ENCODE measurements at regions not wholly inside any gene's neighbourhood (a gene's known extent, or its start where the extent isn't known, plus 50 kb on each side); places are given as distances from the start of the nearest gene placed in this dataset.

DNA sequence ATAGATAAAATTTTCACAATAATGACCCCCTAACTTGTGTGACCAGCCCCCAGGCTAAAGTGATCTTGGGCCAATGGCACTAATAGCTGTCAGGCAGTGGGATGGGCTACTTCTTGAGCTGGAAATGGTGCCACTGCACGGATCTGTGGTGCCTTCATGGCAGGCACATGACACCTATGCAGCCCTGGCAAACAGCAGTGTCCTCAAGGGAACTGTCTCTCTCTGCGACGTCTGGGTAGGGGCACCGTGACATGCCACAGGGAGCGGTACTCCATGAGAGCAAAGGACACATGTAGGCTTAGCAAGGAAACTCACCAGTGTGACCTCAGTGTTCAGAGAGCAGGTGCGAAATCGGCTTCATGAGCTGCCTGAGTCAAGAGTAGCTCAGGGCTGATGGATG lies 161.7 kb upstream of the TWIST2 start:
- no peak for TF ChIP-seq ZNF274 (IDR thresholded peaks at IDR 0.05; ENCODE audit: low read length)
- no peak for TF ChIP-seq ZNF274 (tag by site-specific recombination; IDR thresholded peaks at IDR 0.05; ENCODE audit: borderline replicate concordance)
- TF ChIP-seq ZNF76 (tag by site-specific recombination; IDR thresholded peaks at IDR 0.05; ENCODE audit: borderline replicate concordance, low read depth), result no peak
- TF ChIP-seq ZNF830 (tag by site-specific recombination; IDR thresholded peaks at IDR 0.05; ENCODE audit: low read depth), result no peak
- TF ChIP-seq, protein P1, sequence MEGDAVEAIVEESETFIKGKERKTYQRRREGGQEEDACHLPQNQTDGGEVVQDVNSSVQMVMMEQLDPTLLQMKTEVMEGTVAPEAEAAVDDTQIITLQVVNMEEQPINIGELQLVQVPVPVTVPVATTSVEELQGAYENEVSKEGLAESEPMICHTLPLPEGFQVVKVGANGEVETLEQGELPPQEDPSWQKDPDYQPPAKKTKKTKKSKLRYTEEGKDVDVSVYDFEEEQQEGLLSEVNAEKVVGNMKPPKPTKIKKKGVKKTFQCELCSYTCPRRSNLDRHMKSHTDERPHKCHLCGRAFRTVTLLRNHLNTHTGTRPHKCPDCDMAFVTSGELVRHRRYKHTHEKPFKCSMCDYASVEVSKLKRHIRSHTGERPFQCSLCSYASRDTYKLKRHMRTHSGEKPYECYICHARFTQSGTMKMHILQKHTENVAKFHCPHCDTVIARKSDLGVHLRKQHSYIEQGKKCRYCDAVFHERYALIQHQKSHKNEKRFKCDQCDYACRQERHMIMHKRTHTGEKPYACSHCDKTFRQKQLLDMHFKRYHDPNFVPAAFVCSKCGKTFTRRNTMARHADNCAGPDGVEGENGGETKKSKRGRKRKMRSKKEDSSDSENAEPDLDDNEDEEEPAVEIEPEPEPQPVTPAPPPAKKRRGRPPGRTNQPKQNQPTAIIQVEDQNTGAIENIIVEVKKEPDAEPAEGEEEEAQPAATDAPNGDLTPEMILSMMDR (tag by site-specific recombination; IDR thresholded peaks at IDR 0.05), result no peak
- no peak for TF ChIP-seq SALL2 (tag by site-specific recombination; IDR thresholded peaks at IDR 0.05; ENCODE audit: borderline replicate concordance)
- TF ChIP-seq ZNF324 (tag by site-specific recombination; IDR thresholded peaks at IDR 0.05), result no peak
- TF ChIP-seq ZBTB20 (tag by site-specific recombination; IDR thresholded peaks at IDR 0.05), result no peak
- TF ChIP-seq, protein P2, sequence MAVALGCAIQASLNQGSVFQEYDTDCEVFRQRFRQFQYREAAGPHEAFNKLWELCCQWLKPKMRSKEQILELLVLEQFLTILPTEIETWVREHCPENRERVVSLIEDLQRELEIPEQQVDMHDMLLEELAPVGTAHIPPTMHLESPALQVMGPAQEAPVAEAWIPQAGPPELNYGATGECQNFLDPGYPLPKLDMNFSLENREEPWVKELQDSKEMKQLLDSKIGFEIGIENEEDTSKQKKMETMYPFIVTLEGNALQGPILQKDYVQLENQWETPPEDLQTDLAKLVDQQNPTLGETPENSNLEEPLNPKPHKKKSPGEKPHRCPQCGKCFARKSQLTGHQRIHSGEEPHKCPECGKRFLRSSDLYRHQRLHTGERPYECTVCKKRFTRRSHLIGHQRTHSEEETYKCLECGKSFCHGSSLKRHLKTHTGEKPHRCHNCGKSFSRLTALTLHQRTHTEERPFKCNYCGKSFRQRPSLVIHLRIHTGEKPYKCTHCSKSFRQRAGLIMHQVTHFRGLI (tag by site-specific recombination; IDR thresholded peaks at IDR 0.05), result no peak
- TF ChIP-seq ZNF175 (tag by site-specific recombination; IDR thresholded peaks at IDR 0.05), result no peak
- TF ChIP-seq ZNF121 (tag by site-specific recombination; IDR thresholded peaks at IDR 0.05), result no peak
- no peak for TF ChIP-seq TCF7L2 (IDR thresholded peaks at IDR 0.05; ENCODE audit: borderline replicate concordance, low read depth, low read length)
- no peak for TF ChIP-seq YY2 (tag by site-specific recombination; IDR thresholded peaks at IDR 0.05)
